Renal cortex interstitium (tissue), 11 donors: ENCODE measurements at regions not wholly inside any gene's neighbourhood (a gene's known extent, or its start where the extent isn't known, plus 50 kb on each side); places are given as distances from the start of the nearest gene placed in this dataset.

Experiments
- DNase-seq, 11 donors: peaks; one replicate each; pipeline ENCODE4 v3.0.0-alpha.2; 2013; ENCODE audit warnings: low read depth in 9 of 11, low spot score in 4 of 11; ENCODE audit errors: extremely low read depth in 1 of 11

DNA sequence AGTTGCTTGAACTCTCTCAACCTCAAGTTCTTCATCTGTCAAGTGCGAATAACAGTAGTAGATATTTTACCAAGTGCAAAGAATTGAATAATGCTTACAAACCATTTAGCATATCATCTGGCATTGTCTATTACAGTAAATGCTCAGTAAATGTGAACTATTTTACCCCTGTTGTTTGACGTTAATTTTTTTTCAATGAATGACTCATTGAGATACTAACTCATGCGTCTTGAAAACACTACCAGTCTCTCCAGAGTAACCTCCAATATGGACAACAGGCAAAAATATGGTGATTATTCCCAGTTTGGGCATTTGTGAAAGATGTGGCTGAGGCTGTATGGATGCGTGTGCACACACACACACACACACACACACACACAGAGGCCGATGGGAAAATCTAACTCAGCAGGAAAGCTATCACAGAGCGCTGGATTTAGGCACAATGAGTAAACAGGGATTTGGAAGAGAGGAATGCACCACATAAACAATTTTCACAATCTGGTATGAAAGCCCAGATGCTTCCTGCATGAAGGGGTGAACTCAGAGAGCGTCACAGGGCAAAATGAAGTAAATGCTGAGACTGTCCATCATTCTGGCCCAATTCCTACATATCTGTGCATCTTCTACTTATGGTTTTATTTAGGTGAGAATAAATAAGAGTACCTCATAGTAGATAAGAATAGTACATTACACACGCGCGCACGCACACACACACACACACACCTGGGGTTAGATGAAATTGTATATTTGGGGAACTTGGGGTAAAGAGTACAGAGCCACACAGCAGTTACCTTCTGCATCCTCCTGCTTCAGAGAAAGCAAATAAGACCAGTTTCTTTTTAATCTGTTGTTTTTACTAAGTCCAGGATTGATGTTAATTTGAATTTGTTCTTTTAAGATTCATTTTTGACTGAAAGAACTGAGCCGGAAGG lies 128.7 kb downstream of the PALM2AKAP2 start:
- DNase-seq = no peak

DNA sequence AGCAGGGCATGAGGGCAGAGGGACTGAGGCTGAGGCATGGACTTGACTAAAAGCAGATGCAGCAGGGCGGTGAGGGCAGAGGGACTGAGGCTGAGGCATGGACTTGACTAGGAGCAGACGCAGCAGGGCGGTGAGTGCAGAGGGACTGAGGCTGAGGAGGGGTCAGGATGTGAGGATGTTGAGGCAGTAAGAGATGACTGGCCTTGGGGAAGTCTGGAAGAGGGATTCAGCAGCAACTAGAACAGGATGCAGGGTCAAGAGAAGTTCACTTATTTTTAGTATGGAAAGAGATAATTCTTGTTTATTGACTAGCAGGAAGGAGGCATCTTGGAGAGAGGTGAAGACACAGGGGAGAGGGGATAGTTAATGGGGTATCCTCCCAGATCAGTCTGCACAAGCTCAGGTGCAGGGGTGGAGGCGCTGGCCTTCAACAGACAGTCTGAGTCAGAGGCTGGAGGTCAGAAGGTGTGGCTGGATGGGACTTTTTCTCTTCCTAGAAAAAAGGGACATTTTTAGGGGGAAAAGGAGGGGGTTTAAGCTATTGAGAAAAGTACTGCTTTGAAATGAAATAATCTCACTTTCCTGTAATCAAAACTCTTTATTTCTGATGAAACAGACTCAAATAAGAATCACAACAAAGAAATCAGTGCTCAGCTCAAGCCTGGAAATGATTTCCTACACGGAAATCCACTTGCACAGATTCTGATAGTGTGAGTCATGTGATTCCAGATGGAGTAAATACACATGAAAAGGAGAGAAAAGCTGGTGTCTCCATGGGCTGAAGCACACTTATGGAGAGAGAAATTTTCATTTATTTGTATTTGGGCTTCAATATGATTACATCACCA lies 130.9 kb downstream of the PALM2AKAP2 start:
- DNase-seq = no peak

DNA sequence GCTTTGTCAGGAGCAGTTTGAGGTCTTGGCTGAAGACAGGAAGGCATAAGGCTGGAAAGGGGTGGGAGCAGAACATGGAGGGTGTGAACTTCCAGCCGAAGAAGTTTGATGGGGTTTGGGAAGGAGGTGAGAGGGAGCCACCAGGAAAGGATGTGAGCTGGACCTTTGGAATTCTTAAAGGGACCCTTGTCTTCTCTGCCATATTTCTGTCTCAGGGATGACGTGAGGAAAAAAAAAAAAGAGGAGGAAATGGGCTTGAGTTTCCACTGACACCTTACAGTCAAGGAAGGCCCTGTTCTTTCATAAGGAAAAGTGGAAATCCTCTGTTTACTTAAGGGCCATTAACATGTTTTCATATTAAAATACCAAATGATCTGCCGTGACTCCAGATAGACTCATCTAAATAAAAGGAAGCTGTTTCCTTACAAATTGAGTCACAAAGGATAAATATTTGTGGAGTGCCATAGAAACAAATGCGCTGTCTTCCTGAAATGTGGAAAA lies 132.1 kb downstream of the PALM2AKAP2 start:
- no peak for DNase-seq

DNA sequence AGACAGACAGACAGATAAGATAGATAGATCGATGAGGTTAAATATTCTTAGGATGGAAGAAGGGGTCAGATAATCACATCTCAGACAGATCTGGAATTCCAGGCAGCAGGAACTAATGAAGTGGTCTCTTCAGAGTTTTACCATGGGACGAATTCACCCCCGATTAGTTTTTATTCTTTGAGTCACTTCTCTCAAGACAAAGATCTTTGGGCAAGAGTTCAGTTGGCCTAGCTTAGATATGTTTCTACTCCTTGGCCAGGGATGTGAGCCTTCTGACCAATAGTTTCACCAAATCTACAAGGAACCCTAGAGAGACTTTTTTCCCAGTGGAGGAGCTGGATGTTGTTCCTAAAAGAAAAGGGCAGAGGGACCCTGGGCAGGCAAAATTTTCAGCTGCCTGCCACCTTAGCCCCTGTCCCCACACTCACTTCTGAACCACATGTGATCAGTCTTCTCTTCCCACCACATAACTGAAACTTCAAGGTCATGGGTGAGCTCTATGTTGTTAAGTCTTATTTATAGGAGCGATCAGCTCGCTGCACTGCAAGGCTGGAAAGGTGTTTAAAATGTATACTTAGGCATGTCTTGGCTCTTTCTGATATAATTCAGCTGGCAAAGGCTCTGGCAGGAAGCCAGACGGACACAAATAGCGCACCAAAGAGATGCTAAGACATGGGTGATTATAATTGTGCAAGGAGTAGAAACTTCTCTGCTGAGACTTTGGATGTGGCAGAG lies 132.9 kb downstream of the PALM2AKAP2 start:
- DNase-seq = no peak

DNA sequence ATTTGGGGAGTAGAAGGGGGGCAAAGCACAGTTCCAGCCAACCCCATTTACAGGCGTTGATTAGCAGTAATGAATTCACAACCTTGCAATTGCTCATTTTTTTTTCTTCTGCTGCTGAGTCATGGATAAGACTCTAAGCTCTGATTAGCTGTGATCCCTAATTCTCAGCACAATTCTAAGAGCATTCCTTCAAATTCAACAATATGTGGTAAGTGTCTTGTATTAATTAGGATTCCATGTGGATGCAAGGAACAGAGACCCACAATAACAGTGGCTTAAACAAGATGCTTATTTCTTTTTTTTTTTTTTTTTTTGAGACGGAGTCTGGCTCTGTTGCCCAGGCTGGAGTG lies 133.4 kb downstream of the PALM2AKAP2 start:
- no peak for DNase-seq

DNA sequence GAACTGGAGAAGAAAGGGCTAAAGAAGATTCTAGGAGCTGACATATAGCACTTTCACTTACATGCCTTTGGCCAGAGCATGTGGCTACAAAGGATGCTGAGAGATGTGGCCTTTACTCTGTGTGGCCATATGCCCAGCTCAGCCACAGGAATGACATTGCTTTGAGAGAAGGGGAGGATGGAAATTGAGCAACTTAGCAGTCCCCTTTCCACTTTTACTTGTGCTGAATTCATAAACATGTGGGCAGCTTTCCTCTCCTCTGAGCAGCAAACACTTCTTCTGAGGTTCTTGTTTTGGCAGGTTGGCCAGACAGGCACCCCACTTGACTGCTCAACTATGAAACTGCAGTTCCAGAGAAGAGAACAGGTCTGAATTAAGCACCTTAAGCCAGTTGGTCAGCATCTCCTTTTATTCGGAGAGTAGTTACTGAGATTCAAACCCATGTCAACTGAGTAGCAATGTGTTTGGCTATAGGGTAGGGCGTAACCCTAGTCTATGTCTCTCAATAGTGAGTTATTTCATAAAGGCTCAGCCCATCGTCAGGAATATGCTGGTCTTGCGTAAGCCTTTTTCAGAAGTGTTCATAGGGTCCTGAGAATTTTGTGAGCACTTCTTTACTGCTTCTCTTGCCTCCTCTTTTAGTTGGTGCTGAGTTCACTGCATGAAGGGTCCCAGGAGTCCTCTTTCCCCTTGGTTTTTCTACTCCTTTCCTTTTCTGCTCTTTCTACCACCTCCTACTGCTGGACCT lies 134.5 kb downstream of the PALM2AKAP2 start:
- no peak for DNase-seq

DNA sequence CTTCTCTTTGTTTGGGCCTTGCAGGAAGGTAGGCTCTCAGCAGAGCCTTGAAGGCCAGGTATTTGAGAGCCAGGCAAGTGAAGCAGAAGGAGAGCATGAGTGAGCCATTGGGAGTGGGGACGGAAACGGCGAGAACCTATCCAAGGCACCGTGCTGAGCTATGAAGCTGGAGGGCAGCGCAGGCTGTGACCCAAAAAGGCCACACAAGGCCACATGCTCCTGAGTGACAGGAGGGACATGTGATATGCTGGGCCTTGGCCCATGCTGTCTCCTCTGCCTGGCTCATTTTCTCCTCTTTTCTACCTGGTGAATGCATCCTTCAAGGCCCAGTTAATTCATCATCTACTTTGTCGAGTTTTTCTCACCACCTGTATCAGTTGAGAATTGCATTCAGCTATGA lies 136.3 kb downstream of the PALM2AKAP2 start:
- DNase-seq = no peak

DNA sequence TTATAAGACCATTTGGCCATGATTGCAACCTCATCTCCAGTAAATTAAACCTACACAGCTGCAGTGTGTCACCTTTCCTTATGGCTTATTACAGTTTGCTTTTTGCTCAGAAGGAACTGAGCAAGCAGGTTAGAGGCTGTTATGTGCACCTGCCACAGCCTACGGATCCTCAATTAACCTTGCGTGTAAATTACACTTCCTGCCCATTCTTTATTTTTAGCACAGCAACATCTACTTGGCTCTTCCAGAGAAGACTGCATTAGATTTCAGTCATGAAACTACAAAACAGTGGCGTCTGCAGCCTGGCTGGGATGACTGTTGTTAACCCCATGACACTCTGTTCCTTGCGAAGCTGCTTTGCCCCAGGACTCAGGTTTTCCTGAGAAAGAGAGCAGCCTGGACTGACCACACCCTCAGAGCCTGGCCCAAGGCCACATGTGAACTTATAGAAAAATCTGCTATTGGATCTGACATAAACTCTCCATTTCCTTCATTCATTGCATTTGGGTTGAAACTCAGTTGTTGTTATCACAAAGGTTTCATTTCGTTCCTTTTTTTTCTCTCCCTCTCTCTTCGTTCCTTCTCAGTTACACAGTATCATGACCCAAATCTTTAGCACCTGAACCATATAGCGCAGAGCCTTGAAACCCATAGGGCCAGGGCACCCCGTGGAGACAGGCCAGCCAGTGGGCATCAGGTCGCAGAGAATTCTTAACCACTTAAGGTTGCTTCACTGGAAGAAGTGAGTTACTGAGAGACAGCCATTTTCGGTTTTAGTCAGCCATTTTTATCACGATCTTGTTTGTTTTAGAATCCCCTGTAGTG lies 138.6 kb downstream of the PALM2AKAP2 start:
- DNase-seq = peak in 7 of 11 donors; percentile 54 to 78 (median 65)

DNA sequence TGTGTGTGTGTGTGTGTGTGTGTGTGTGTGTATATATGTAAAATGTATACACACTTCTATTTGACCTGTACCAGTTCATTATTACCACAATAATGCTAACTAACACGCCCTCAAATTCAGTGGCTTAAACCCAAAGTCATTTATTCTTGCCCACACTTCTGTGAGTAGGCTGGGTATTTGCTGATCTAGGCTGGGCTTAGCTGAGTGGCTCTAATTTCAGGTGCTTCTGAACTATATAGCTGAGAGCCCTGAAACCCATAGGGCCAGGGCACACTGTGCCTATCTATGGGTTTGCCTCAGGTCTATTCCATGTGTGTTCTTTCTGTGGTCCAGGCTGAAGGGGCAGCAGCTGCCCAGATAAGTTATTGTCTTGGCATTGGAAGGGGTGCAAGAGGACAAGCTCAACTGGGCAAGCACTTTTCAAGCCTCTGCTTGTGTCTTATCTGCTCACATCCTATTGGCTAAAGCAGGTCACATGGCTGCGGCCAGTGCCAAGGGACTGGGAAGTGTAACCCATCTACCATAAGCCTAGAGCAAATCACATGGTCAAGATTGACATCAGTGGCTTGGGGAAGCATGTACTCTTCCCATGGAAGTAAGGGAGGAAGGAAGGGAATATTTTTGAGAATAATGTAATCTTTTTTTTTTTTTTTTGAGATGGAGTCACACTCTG lies 139.9 kb downstream of the PALM2AKAP2 start:
- no peak for DNase-seq

DNA sequence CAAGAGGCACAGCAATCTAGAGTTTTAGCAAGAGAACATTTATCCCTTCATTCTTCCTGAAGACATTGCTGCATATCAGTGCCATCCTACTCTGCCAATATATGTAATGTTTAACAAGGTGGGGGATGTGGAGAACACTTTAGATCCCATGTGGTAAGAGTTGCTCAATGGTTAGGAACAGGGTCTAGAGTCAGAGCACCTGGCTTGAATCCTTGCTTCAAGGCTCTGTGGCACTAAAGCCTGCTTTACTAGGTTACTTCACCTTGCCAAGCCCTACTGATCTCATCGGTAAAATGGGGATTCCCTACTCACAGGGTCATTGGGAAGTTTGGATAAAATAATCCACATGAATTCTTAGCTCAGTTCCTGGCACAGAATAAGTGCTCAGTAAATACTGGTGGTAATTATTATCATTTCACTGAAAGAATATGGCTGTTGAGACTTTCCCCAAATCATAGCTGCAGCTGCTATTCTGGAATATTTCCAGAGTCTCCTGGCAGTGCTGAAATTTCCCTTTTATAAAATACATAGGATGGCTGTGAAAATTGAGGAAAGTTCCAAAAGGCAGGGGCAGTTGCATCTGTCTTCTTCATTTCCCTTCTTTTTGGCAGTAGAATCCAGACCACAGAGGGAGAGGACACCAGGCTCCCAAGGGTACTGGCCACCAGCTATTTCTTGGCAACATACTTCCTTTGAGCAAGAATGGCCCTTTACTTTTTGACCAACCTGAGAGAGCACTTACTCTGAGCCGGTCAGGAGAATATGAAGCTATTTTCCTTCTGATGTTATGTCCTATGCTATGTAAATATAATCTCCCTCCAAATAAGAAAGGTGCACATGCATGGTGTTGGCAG lies 142.8 kb downstream of the PALM2AKAP2 start:
- no peak for DNase-seq

DNA sequence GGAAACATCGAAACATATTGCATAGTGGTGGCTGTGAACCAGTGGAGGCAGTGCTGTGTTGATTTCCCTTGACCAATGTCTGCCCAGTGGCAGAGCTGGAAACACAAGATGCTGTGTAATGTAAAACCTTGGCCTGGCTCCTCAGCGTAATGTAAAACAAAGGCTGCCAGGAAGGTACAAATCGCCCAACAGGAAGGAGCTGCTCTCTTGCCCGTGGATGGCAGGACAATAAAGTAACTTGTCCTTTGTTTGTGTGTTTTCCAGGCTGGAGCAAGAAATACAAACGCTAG lies 143.4 kb downstream of the PALM2AKAP2 start:
- DNase-seq = no peak

DNA sequence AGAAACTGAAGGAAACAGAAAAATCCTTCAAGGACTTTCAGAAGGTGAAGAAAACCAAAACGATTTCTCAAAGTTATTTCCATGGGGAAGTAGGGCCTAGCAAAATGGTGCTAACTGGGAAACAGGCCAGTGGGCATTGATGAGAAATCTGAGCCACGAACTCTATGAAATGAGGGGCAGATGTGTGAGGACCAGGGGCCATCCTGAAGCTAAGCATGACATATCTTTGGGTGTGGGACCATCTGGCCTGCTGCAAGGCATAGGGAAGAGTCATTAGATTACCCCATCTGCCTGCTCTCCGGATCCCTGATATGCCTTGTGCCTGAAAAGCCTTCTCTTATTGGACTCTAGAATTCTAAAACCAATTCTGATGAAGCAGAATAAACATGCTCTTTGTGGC lies 143.8 kb downstream of the PALM2AKAP2 start:
- no peak for DNase-seq

DNA sequence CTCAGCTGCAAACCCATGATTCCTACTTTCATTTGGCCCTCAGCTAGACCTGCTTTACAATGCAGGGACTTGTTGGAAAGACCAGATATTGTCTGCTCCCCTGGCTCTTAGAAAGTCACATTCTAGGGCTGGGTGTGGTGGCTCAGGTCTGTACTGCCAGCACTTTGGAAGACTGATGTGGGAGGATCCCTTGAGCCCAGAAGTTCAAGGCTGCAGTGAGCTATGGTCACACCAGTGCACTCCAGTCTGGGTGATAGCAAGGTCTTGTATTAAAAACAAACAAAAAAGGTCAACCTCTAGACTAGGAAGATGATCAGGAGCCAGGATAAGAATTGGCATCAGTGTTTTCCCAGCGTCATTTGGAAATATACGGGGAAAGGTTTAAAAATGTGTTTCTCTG lies 145.8 kb downstream of the PALM2AKAP2 start:
- DNase-seq = no peak

DNA sequence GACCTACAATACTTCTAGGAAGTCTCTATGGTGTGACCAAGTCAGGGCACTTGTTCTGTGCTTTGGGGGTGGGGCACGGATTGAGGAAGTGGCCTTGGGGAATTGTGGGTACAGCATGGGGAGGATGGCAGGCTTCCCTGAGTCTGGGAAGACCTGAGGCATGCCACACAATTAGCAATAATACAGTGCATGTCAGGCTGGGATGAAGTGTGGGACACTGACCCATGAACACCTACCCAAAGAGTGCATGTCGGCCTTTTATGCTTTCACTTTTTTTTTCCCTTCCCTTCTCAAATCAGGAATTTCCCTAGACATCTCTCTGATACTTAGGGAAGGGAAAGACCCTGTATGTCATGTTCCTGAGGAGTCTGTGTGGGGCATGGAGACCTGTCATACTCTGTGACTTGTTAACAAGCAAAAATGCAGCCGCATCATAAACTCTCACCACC lies 146.4 kb downstream of the PALM2AKAP2 start:
- DNase-seq = no peak

DNA sequence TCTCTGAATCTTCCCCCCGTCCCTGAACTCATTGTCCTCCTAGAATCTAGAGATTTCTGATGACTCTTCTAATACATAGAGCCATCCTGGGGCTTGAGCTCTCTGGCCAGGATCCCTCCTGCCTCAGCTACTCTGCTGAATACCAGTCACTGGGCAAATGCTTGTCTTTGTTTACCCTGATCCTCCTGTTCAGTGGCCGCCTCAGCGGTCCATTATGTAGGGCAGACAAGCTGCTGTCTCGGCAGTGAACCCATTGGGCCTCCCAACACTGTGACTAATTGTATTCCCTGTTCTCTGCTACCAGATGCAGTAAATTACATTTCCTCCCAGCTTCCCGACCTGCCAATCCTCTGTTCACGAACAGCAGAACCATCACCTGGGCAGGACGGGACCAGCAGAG lies 151.6 kb downstream of the PALM2AKAP2 start:
- no peak for DNase-seq

DNA sequence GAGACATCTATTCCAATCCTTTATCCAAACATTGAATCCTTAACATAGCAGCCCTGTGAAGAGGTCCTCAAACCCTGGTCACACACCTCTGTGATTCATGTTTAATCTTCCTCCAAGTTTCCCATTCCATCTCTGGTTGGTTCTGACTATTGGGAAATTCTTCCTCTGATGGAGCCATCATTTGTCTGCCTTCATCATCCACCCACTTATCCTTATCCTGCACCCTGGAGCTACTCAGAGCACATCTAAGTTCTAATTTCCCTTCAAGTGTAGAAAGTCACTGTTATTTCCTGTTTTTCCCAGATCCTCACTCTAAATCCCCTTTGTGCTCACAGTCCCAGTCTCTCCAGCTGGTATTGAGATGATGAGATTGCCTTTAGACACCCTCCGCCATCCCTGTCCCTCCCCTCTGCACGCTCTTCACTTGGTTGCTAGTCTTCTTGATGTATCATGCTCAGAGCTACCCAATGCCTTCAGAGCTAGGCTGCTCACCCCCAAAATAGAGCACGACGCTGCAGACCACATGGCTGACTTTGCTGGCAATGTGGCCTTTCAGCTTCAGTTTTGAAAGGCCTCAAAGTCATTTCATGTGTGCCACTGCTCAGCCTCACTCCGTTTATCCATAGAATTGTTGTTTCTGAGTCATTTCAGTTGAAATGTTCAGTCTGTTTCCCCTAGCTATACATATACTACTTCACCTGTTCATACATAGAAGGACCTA lies 154.3 kb downstream of the PALM2AKAP2 start:
- no peak for DNase-seq
